NCI-H2081 (cell line): ENCODE measurements at regions not wholly inside any gene's neighbourhood (a gene's known extent, or its start where the extent isn't known, plus 50 kb on each side); places are given as distances from the start of the nearest gene placed in this dataset.

Source experiments
- DNase-seq, 2 experiments: peaks; one replicate each; lab custom pipeline; 2025; lab: John Stamatoyannopoulos, UW

GRCh38 chr14:105843444-105844046, 317.2 kb downstream of the TMEM121 start:
- no peak for DNase-seq

DNA sequence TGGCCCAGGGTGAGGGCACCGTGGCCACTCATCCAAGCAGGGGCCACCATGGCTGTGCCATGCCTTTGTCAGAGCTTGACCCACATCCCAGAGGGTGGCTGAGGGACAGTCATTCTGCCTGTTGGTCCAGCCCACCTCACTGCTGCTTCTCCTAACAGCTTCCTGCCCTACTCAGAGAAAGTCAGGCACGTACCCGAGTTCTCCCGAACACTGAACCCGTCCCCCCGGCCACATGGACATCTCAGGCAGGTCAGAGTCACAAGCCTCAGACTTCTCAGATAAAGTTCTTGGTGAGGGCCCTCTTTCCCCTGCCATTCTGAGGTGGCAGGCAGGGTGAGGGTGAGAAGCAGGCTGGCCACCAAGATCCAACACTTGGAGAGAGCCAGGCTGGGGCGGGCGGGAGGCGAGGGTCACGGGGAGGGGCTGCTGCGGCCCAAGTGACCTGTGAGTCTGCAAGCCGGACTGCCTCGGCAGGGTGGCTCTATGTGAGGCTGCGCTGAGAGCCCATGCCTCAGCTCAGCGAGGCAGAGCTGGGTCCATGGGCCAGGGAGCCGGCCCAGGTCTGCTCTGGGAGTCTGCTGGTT, 317.8 kb downstream of the TMEM121 start:
- no peak for DNase-seq

GRCh38 chr14:105844810-105845724, 318.7 kb downstream of the TMEM121 start:
- DNase-seq = no peak

DNA sequence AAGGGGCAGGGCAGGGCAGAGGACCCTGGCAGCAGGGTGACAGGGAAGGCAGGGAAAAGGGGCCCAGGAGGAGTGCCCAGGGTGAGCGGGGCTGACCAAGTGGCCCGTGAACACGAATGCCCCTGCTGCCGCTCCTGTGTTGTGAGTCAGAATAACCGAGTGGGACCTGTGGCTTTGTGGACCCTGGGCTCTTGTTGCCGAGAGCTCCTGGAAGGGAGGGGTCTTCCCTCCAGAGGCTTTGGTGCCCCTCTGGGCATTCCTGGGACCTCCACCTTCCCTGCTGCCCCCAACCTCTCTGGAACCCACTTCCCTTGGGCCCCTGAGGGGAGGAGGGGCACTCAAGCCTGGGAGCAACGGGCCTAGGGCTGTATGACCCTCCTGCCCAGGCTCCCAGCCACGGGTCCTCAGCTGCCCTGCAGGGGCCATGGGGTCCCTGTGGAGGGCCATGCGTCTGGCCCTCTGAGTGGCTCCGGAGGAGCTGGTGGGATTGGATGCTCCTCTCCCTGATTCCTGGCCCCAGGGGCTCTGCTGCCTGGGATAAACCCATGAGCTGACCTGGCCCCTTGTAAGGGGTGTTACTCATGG, 319.4 kb downstream of the TMEM121 start:
- no peak for DNase-seq

DNA sequence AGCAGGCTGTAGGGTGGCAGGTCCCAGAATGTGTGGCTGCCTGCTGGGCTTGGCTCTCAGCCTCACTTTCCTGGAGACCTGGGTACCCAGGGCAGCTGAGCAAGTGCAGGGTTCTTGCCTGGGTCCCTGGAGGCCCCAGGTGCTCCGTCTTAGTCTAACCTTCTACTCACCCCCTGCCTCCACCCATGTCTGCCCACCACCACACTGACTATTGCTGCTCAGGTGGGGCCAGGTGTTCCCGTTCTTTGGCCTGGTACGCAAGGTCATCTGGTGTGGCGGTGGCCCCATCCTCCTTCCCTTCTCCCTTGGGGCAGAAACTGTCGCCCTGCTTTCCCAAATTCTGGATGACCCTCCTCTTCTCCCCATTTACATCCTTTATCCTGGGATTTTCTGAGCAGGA, 319.9 kb downstream of the TMEM121 start:
- no peak for DNase-seq

DNA sequence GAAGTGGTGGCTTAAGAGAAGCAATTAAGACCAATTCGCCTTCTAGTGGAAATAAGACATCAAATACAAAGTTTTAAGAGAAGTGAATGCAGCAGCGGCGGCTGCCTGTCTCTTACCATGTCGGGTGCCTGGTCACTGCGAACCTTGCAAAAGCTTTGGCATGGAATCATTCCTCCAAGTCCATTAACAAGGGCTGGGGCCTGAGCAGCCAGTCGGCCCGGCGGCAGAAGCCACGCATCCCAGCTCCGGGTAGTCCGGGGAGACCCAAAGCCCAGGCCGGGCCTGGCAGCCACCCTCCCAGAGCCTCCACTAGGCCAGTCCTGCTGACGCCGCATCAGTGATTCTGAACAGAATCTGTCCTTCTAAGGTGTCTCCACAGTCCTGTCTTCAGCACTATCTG, 321.0 kb downstream of the TMEM121 start:
- DNase-seq = no peak

DNA sequence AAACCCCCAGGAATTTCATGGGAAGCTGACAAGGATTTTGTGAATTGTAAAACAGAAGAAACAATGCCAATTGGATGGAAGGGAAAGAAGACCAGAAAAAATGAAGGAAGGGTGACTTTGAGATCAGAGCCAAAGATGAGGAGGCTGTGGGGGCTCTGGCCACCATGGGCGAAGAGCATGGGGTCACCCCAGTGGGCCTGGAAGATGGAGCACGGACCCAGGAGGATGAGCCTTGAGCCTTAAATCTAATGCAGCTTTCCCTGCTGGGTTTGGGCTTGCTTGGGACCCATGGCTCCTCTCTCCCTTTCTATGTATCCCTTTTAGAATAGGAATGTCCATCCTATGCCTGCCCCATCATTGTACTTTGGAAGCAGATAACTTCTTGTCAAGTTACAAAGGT, 322.2 kb downstream of the TMEM121 start:
- DNase-seq = no peak

GRCh38 chr14:105849933-105850626, 323.7 kb downstream of the TMEM121 start:
- DNase-seq = no peak

DNA sequence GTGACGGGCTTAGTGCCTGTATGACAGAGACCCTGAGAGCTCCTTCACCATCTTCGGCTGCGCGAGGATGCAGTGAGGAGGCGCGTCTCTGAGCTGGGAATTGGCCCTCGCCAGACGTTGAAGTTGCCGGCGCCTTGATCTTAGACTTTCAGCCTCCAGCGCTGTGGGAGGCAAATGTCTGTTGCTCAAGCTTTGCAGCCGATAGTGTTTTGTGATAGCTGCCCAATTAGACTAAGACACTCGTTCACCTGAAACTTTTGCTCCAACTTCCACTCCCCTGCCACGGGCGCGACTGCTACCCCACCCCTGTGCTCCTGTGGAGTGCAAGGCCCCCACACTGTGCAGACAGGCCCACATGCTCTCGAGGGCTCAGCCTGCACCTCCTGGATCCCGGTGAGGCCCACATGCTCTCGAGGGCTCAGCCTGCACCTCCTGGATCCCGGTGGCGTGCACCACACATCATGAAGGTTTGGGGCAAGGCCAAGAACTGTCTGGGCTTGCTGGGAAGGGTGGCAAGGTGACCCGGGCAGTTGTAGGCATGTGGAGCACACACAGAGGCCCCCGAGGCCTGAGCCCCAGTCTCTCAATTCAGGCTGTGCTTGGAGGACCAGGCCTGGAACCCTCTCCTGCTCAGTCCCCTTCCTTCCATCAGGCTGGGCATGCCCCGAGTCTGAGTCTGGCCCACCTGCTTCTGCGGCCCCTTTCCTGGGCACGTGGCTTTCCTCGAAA, 324.6 kb downstream of the TMEM121 start:
- no peak for DNase-seq

DNA sequence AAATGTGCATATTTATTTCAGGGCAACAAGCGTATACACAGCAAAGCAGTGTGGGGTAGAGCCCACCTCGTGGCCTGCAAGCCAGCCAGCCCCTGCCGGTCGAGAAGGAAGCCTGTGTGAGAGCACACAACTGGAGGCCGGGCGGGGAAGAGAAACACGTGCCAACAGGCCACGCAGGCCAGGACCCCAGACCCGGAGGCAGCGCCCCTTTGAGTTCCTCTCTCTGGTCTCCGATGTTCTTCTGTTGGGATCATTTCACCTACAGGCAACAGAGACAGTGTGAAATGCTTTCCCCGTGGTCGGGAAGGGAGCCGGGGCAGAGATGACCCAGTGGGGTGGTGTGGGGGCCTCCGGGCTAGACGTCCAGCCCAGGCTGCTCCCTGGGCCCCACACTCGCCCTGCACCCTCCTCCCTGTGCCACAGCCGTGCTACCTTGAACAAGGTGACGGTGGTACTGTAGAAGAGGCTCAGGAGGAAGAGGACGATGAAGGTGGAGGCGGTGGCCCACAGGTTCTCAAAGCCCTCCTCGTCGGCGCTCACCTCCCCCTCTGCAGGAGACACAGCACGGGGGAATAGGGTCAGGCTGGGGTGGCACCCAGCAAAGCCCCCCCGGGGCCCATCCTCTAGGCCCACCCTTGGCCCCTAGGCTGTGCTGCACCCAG, 325.5 kb downstream of the TMEM121 start:
- DNase-seq = no peak

GRCh38 chr14:105852378-105853088, 326.1 kb downstream of the TMEM121 start:
- DNase-seq = no peak

DNA sequence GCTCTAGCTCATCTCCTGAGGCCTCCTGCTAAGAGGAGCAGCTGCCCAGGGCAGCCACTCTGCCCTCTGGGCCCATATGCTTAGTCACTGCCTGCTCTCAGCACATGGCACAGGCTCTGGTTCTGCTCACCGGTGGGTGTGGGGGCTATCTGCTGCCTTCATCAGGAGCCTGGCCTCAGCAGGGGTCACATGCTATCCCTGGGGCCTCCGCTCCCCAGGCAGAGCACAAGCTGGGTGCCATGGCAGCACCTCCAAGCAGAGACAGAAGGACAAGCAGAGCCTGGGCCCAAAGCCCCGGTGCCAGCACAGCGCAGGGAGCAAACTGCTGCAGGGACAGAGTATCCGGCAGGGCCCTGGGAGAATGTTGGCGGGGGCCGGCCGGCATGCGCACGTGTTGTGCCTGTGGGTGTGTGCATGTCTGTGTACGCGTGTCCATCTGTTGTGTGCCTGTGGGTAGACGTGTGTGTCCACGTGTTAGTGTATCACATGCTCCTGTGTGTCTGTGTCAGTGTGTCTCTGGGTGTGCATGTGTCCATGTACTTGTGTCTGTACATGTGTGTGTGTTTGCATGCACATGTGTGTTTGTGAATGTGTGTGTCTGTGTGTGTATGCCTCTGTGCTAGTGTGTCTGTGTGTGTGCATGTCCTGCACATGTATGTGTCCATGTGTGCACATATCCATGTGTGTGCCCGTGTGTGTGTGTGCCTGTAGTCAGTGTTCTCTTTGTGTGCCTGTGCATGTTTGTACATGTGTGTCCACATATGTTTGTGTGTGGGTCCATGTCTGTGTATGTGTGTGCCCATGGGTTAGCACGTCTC, 326.9 kb downstream of the TMEM121 start:
- DNase-seq = no peak

GRCh38 chr14:105853907-105854599, 327.7 kb downstream of the TMEM121 start:
- no peak for DNase-seq

- no peak for DNase-seq
These were observed 328.3 kb downstream of the TMEM121 start for GRCh38 chr14:105854600-105855245.

- DNase-seq = no peak
These were observed 329.0 kb downstream of the TMEM121 start for GRCh38 chr14:105855246-105855892.

- no peak for DNase-seq
These were observed 329.7 kb downstream of the TMEM121 start for GRCh38 chr14:105855893-105856675.

- no peak for DNase-seq
These were observed 330.4 kb downstream of the TMEM121 start for GRCh38 chr14:105856676-105857219.
